ENCODE measurements at regions not wholly inside any gene's neighbourhood (a gene's known extent, or its start where the extent isn't known, plus 50 kb on each side); places are given as distances from the start of the nearest gene placed in this dataset.
"Not testable (repeated sequence)": the region's sequence is repeated elsewhere in the genome, so short reads cannot be mapped to it uniquely, and the experiment has no call there.

DNA sequence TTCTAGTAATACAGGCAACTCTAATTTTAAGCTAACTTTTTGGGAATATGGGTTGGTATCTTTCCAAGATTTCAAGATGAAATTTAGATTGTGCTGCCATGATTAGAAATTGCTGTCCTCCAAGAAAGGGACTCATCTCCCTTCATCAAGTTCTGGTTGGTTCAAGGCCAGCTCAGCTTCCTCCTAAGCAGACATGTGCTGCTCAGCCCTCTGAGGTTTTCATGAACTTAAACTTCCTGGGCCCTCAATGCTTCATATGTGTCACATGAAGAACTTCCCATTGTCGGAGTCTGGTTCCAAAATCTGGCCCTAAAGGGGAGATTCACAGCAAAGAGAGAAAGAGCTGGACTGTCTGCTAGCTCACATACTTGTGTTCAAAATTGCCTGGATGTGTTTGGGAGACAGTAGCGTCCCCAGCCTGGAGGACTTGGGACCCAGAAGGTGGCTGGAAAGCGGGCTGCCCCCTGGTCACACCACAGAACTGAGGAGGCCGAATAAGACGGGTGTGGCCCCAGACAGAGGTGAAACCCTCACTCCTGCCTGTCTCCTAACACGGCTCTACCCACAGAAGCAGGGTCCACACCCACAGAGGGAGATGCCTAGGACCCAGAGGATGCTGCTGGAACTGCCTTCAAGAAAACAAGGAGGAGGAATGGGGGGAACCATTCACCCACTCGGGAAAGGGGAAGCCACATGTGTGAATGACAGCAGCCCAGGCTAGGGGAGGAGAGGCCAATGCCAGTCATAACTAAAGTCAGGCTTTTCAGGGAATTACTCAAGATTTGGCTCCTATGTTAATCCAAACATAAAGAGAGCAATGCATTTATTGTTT, 54.3 kb upstream of the GPR31 start:
- intact Hi-C loops (cut with DNase I; ENCODE audit: low total_unique reads) = no loop called here

GRCh38 chr6:167212713-167213005, 54.9 kb upstream of the GPR31 start:
- Histone ChIP-seq H3K4me3 (no peak overlapping the region), H3K4me1 (peaks cover 0 to 3% (median 0%) of the 10 kb centered on the region in 4 donors), H3K27ac (no peak overlapping the region), H3K36me3 (no peaks in the 10 kb centered on the region), H3K27me3 (no peaks in the 10 kb centered on the region), H3K9me3 (no peaks in the 10 kb centered on the region)
- TF ChIP-seq EP300 (IDR thresholded peaks at IDR 0.05; ENCODE audit: low read depth) (no peak), POLR2AphosphoS5 (IDR thresholded peaks at IDR 0.05) (no peak), CTCF (IDR thresholded peaks at IDR 0.05) (no peak), POLR2A (IDR thresholded peaks at IDR 0.05) (no peak)
- intact Hi-C loops (cut with DNase I; ENCODE audit: low total_unique reads) (no loop called here), in situ Hi-C loops (cut with MboI; ENCODE audit: low pct_ligation_motif_present in 1 of 4, low pct_unique_long_range_greater_than_20kb in 1 of 4, low sequenced_read_pairs in 3 of 4) (loop anchor here in 2 of 4 donors (25.0 kb wide), 1 partner anchor 150 kb away; no protein-coding TSS in a partner anchor)
- WGBS, 2 donors (ENCODE audit: low coverage in 1 of 2) = 63 to 90% methylated on average over 2 to 4 of the region's 4 CpGs
- no peak for DNase-seq

More for the DNA sequence above, 54.3 kb upstream of the GPR31 start:
- Histone ChIP-seq H3K9me3 (no peaks in the 10 kb centered on the region), H3K27me3 (no peaks in the 10 kb centered on the region), H3K27ac (peak overlapping the region in 1 of 4 donors; percentile 34), H3K36me3 (no peaks in the 10 kb centered on the region), H3K4me1 (peaks cover 0 to 3% (median 0%) of the 10 kb centered on the region in 4 donors), H3K4me3 (no peak overlapping the region)
- no peak for DNase-seq
- no peak for TF ChIP-seq POLR2AphosphoS5 (IDR thresholded peaks at IDR 0.05)
- no peak for TF ChIP-seq CTCF (IDR thresholded peaks at IDR 0.05)
- TF ChIP-seq POLR2A (IDR thresholded peaks at IDR 0.05) = no peak
- no peak for TF ChIP-seq EP300 (IDR thresholded peaks at IDR 0.05; ENCODE audit: low read depth)
- in situ Hi-C loops (cut with MboI; ENCODE audit: low pct_ligation_motif_present in 1 of 4, low pct_unique_long_range_greater_than_20kb in 1 of 4, low sequenced_read_pairs in 3 of 4) = loop anchor here in 2 of 4 donors (25.0 kb wide), 1 partner anchor 150 kb away; no protein-coding TSS in a partner anchor
- WGBS, 2 donors (ENCODE audit: low coverage in 1 of 2) = 77 to 90% methylated on average over 5 to 7 of the region's 7 CpGs

GRCh38 chr6:167214206-167214605, 56.4 kb upstream of the GPR31 start:
- Histone ChIP-seq H3K4me3 (no peak overlapping the region), H3K9me3 (no peaks in the 10 kb centered on the region), H3K27me3 (no peaks in the 10 kb centered on the region), H3K4me1 (peaks cover 0 to 3% (median 0%) of the 10 kb centered on the region in 4 donors), H3K36me3 (no peaks in the 10 kb centered on the region), H3K27ac (no peak overlapping the region)
- WGBS, 2 donors (ENCODE audit: low coverage in 1 of 2) = 71% methylated on average over 9 of the region's 10 CpGs; no CpG with 5 or more reads in 1 of the 2 donors
- TF ChIP-seq CTCF (IDR thresholded peaks at IDR 0.05) (no peak), POLR2AphosphoS5 (IDR thresholded peaks at IDR 0.05) (no peak), EP300 (IDR thresholded peaks at IDR 0.05; ENCODE audit: low read depth) (no peak), POLR2A (IDR thresholded peaks at IDR 0.05) (no peak)
- no peak for DNase-seq
- in situ Hi-C loops (cut with MboI; ENCODE audit: low pct_ligation_motif_present in 1 of 4, low pct_unique_long_range_greater_than_20kb in 1 of 4, low sequenced_read_pairs in 3 of 4) = loop anchor here in 2 of 4 donors (25.0 kb wide), 1 partner anchor 148 kb away; no protein-coding TSS in a partner anchor
- intact Hi-C loops (cut with DNase I; ENCODE audit: low total_unique reads) = no loop called here

- 35 to 86% methylated on average over 9 to 13 of the region's 15 CpGs for WGBS, 2 donors (ENCODE audit: low coverage in 1 of 2)
- in situ Hi-C loops (cut with MboI; ENCODE audit: low pct_ligation_motif_present in 1 of 4, low pct_unique_long_range_greater_than_20kb in 1 of 4, low sequenced_read_pairs in 3 of 4) = loop anchor here in 2 of 4 donors (25.0 kb wide), 1 partner anchor 147 kb away; no protein-coding TSS in a partner anchor
- DNase-seq = not testable (repeated sequence)
Measured at GRCh38 chr6:167215429-167216250, 57.9 kb upstream of the GPR31 start.

GRCh38 chr6:167216390-167217050, 58.7 kb upstream of the GPR31 start:
- H3K36me3 ChIP-seq; intact Hi-C loops (cut with DNase I; ENCODE audit: low total_unique reads); DNase-seq; H3K4me3 ChIP-seq; H3K4me1 ChIP-seq; H3K27ac ChIP-seq; H3K9me3 ChIP-seq; H3K27me3 ChIP-seq: not testable (repeated sequence)
- in situ Hi-C loops (cut with MboI; ENCODE audit: low pct_ligation_motif_present in 1 of 4, low pct_unique_long_range_greater_than_20kb in 1 of 4, low sequenced_read_pairs in 3 of 4) = loop anchor here in 2 of 4 donors (25.0 kb wide), 1 partner anchor 146 kb away; no protein-coding TSS in a partner anchor
- 70% methylated on average over 15 of the region's 15 CpGs; no CpG with 5 or more reads in 1 of the 2 donors for WGBS, 2 donors (ENCODE audit: low coverage in 1 of 2)

More at GRCh38 chr6:167215429-167216250, 57.9 kb upstream of the GPR31 start:
- H3K9me3 ChIP-seq; H3K4me3 ChIP-seq; H3K27me3 ChIP-seq; H3K4me1 ChIP-seq; intact Hi-C loops (cut with DNase I; ENCODE audit: low total_unique reads); H3K27ac ChIP-seq; H3K36me3 ChIP-seq: not testable (repeated sequence)

DNA sequence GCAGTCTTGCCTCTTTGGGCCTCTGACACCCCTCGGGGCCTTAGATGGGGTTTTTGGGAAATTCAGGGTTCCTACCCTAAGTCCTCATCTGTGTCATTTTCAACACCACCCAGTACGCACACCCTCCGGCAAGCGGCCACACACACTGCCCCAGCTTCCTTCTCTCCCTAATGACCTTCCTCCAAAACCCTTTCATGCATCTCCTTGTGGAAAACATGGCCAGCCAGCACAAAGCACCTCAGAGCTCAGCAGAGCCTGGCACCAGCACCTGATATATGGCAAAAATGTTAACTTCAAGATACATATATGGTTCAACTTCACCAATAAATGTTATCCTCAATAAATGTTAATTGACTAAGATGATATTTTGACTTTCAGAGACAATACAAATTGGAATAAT, 59.3 kb upstream of the GPR31 start:
- H3K4me1 ChIP-seq; H3K27me3 ChIP-seq; H3K27ac ChIP-seq; H3K4me3 ChIP-seq; intact Hi-C loops (cut with DNase I; ENCODE audit: low total_unique reads); H3K9me3 ChIP-seq; DNase-seq; H3K36me3 ChIP-seq: not testable (repeated sequence)
- in situ Hi-C loops (cut with MboI; ENCODE audit: low pct_ligation_motif_present in 1 of 4, low pct_unique_long_range_greater_than_20kb in 1 of 4, low sequenced_read_pairs in 3 of 4) = loop anchor here in 2 of 4 donors (25.0 kb wide), 1 partner anchor 145 kb away; no protein-coding TSS in a partner anchor
- WGBS, 2 donors (ENCODE audit: low coverage in 1 of 2) = 86% methylated on average over 4 of the region's 4 CpGs; no CpG with 5 or more reads in 1 of the 2 donors

Measured in transverse colon (tissue), 4 donors.